ENCODE measurements at regions not wholly inside any gene's neighbourhood (a gene's known extent, or its start where the extent isn't known, plus 50 kb on each side); places are given as distances from the start of the nearest gene placed in this dataset.

DNA sequence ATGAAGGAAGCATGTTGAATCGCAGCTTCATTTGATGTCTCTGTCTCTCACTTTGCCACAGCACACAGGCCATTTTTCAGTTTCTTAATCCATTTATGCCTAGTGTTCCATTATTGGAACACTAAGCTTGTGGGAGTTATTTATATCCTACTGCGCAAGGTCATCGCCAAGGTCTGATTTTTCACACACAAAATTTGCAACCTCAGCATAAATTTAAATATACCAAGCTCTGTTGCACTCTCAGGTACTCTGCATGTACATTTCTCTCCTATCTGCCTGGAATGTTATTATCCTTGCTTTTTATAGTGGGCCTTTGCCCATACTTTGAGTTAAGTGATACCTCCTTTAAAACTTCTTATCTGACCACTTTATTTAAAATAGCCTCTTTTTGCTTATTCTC, 519.2 kb upstream of the TOM1L1 start:
- Histone ChIP-seq H2BK120ac (ENCODE audit: low read depth, low read length) (no peak overlapping the region), H2AK5ac (ENCODE audit: low read depth, low read length) (no peak overlapping the region), H2AK9ac (replicated peaks; ENCODE audit: low read depth, low read length, poor library complexity) (no peak overlapping the region), H4K8ac (ENCODE audit: low read depth in 2 of 2, low read length in 2 of 2) (no peak overlapping the region), H3K27me3 (ENCODE audit: control insufficient read depth, insufficient read depth, low read length) (no peaks in the 10 kb centered on the region), H3K4ac (ENCODE audit: low read depth, low read length) (no peak overlapping the region), H3K14ac (replicated peaks; ENCODE audit: low read depth, low read length) (no peak overlapping the region), H2BK5ac (ENCODE audit: low read depth, low read length, poor library complexity, severe bottlenecking) (no peak overlapping the region), H4K5ac (ENCODE audit: low read depth, low read length) (no peak overlapping the region), H3K9ac (ENCODE audit: low read depth, low read length) (no peak overlapping the region), H4K20me1 (ENCODE audit: insufficient read depth, low read length) (no peaks in the 10 kb centered on the region), H3K23ac (ENCODE audit: low read depth, low read length) (no peak overlapping the region), H3K4me1 (ENCODE audit: control insufficient read depth, insufficient read depth, low read length) (no peaks in the 10 kb centered on the region), H3K18ac (ENCODE audit: low read depth, low read length) (no peak overlapping the region), H3K4me3 (ENCODE audit: insufficient read depth, low read depth, low read length) (no peak overlapping the region), H2AFZ (replicated peaks; ENCODE audit: low read length, poor library complexity) (no peak overlapping the region), H3K79me1 (ENCODE audit: low read depth in 1 of 2, low read length in 2 of 2) (no peaks in the 10 kb centered on the region), H3K36me3 (ENCODE audit: control insufficient read depth, insufficient read depth, low read length) (no peaks in the 10 kb centered on the region), H4K91ac (ENCODE audit: insufficient read depth, low read depth, low read length) (no peak overlapping the region), H3K9me3 (ENCODE audit: control insufficient read depth, insufficient read depth, low read length) (peaks cover 12% of the 10 kb centered on the region), H3K56ac (ENCODE audit: extremely low read depth, insufficient read depth, low read length) (no peak overlapping the region), H2BK20ac (ENCODE audit: low read depth, low read length) (no peak overlapping the region), H3K27ac (ENCODE audit: insufficient read depth, low read length) (no peak overlapping the region), H3K4me2 (ENCODE audit: low read depth, low read length) (no peak overlapping the region), H3K9me1 (ENCODE audit: insufficient read depth, low read length) (no peaks in the 10 kb centered on the region), H2BK15ac (ENCODE audit: low read depth, low read length) (no peak overlapping the region)
- TF ChIP-seq, protein P1, sequence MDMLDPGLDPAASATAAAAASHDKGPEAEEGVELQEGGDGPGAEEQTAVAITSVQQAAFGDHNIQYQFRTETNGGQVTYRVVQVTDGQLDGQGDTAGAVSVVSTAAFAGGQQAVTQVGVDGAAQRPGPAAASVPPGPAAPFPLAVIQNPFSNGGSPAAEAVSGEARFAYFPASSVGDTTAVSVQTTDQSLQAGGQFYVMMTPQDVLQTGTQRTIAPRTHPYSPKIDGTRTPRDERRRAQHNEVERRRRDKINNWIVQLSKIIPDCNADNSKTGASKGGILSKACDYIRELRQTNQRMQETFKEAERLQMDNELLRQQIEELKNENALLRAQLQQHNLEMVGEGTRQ (IDR thresholded peaks at IDR 0.05; ENCODE audit: low read depth, low read length) = no peak
- TF ChIP-seq MAFK (IDR thresholded peaks at IDR 0.05; ENCODE audit: low read depth, low read length) = peak; percentile 98
- ChIA-PET POLR2A (ENCODE audit: unreplicated experiment) (no interaction called here), CTCF (no interaction called here)
- no TSS peak for BruUV-seq (replicated peaks)
- no CpG with 5 or more reads among the region's 3 CpGs for WGBS, 2 experiments (ENCODE audit: extremely low coverage in 2 of 2, insufficient read length in 1 of 2)
- in situ Hi-C loops (cut with MboI; ENCODE audit: low sequenced_read_pairs) = no loop called here
- intact Hi-C loops (cut with micrococcal nuclease) = no loop called here
- dilution Hi-C loops (cut with HindIII; ENCODE audit: low sequenced_read_pairs, unreplicated experiment) = no loop called here
- ATAC-seq (ENCODE audit: low read depth) = no peak
- no peak for DNase-seq

Measured in IMR-90 (cell line).